ENCODE measurements at regions not wholly inside any gene's neighbourhood (a gene's known extent, or its start where the extent isn't known, plus 50 kb on each side); places are given as distances from the start of the nearest gene placed in this dataset.

GRCh38 chr12:42683266-42683665 lies 93.7 kb upstream of the PRICKLE1 start:
- no peak overlapping the region for H3K4me2 ChIP-seq (ENCODE audit: insufficient read depth, low read length)
- CTCF ChIA-PET = no interaction called here
- no peaks in the 10 kb centered on the region for H3K79me2 ChIP-seq (ENCODE audit: control insufficient read depth, insufficient read depth, low read length)
- no peaks in the 10 kb centered on the region for H3K9me1 ChIP-seq (replicated peaks; ENCODE audit: control insufficient read depth, extremely low read depth, insufficient read depth, low read length)
- no peak overlapping the region for H3K4me3 ChIP-seq (replicated peaks in 1 of 3; ENCODE audit: insufficient read depth in 1 of 3, low read depth in 1 of 3, low read length in 3 of 3)
- DNase-seq (ENCODE audit: low read depth, low spot score) (no peak), FAIRE-seq (no peak)
- POLR2A ChIA-PET = no interaction called here
- TF ChIP-seq MYC (IDR thresholded peaks at IDR 0.05; ENCODE audit: low read depth, low read length) = no peak
- TF ChIP-seq CTCF (IDR thresholded peaks at IDR 0.05; ENCODE audit: extremely low read depth in 1 of 2, insufficient read depth in 1 of 2, low read depth in 1 of 2, low read length in 2 of 2) = no peak
- no peak for TF ChIP-seq POLR2AphosphoS5 (IDR thresholded peaks at IDR 0.05; ENCODE audit: insufficient read depth, low read depth, low read length)
- no peak for TF ChIP-seq POLR2A (IDR thresholded peaks at IDR 0.05; ENCODE audit: low read depth, low read length)
- no peak for TF ChIP-seq MAX (IDR thresholded peaks at IDR 0.05; ENCODE audit: insufficient read depth, insufficient read length)
- TF ChIP-seq EZH2 (IDR thresholded peaks at IDR 0.05; ENCODE audit: borderline replicate concordance, low read depth, low read length, severe bottlenecking) = no peak
- TF ChIP-seq JUN (IDR thresholded peaks at IDR 0.05; ENCODE audit: borderline replicate concordance, insufficient read depth, insufficient read length, low read depth) = no peak
- TF ChIP-seq GATA2 (IDR thresholded peaks at IDR 0.05; ENCODE audit: insufficient read depth, insufficient read length, low read depth, low read length) = no peak
- no peak for TF ChIP-seq FOS (IDR thresholded peaks at IDR 0.05; ENCODE audit: borderline replicate concordance, insufficient read depth, low read length)
- no peaks in the 10 kb centered on the region for H3K27me3 ChIP-seq (ENCODE audit: control insufficient read depth in 2 of 2, insufficient read depth in 2 of 2, low read length in 2 of 2)
- no peak overlapping the region for H3K27ac ChIP-seq (ENCODE audit: insufficient read depth, low read depth, low read length)
- H3K9ac ChIP-seq (replicated peaks; ENCODE audit: extremely low read depth, insufficient read depth, low read length) = no peak overlapping the region
- intact Hi-C loops (cut with micrococcal nuclease) = no loop called here
- no peaks in the 10 kb centered on the region for H3K9me3 ChIP-seq (replicated peaks; ENCODE audit: control insufficient read depth, insufficient read depth, low read length)
- dilution Hi-C loops (cut with MboI; ENCODE audit: extremely low pct_ligation_motif_present, low sequenced_read_pairs) = no loop called here
- no peaks in the 10 kb centered on the region for H3K36me3 ChIP-seq (ENCODE audit: control insufficient read depth in 2 of 2, extremely low read depth in 1 of 2, insufficient read depth in 2 of 2, low read length in 2 of 2)
- H4K20me1 ChIP-seq (replicated peaks; ENCODE audit: control insufficient read depth, extremely low read depth, insufficient read depth, low read length) = no peaks in the 10 kb centered on the region
- H3K4me1 ChIP-seq (ENCODE audit: control insufficient read depth, extremely low read depth, insufficient read depth, low read length) = no peaks in the 10 kb centered on the region
- no TSS peak for BruUV-seq (replicated peaks)
- no peak overlapping the region for H2AFZ ChIP-seq (ENCODE audit: low read depth, low read length)

Data from endothelial cell of umbilical vein (primary cell).